ENCODE measurements at regions not wholly inside any gene's neighbourhood (a gene's known extent, or its start where the extent isn't known, plus 50 kb on each side); places are given as distances from the start of the nearest gene placed in this dataset.

DNA sequence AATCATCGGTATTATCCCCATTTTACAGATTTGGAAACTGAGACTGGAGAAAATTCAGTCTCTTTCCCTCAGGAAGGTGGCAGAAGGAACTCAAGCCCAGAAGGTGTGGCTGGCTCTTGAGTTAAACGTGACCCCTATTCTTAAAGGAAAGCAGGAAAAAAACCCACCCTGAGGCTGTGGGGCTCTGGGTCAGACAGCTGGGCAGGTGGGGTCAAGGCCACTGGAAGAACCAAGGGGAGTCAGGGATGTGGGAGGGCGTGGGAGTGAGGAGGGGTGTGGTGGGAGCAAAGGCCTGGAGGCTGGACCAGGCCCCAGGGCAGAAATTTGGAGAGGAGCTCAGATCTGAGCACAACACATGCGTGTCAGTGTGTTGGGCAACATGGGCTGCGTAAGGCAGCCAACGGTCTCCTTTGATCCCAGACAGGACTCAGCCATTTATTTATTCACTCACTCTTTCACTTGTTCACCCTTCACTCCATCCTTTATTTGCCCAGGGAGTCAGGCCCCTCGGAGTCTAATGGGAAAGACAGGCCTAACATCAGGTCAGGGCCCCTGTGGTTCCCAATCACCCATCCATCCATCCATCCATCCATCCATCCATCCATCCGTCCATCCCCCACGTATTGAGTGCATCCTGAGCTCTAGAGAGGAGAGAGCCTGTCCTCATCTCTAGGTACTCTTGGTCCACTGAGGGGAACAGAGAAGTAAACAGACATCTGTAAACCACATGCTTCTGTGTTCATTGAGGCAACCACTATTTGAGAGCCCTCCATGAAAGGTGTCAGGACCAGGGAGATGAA, 165.0 kb downstream of the VEGFA start:
- H3K9ac ChIP-seq (ENCODE audit: extremely low read depth, insufficient read length, low read length) = no peak overlapping the region
- H2BK120ac ChIP-seq (ENCODE audit: low read depth, low read length, poor library complexity, severe bottlenecking) = no peak overlapping the region
- no peak overlapping the region; the same call in 1 of the 2 replicates for H3K14ac ChIP-seq (ENCODE audit: insufficient read depth, low read length)
- Mint-ChIP-seq H3K4me3 (no peak overlapping the region), H3K27me3 (ENCODE audit: low read depth) (no peaks in the 10 kb centered on the region; the same call in 1 of the 2 replicates), H3K4me1 (peaks cover 11 to 19% of the 10 kb centered on the region in 2 experiments), H3K27ac (no peak overlapping the region; a peak in 2 of 7 replicates), H3K9me3 (no peaks in the 10 kb centered on the region; a peak in 1 of 5 replicates), H3K36me3 (ENCODE audit: insufficient read depth in 1 of 3, low read depth in 3 of 3) (no peaks in the 10 kb centered on the region)
- no peaks in the 10 kb centered on the region for H3K4me1 ChIP-seq (ENCODE audit: insufficient read depth, low read length)
- no peaks in the 10 kb centered on the region for H4K20me1 ChIP-seq (ENCODE audit: control insufficient read depth, insufficient read depth, insufficient read length)
- H2AK5ac ChIP-seq (ENCODE audit: insufficient read length, low read length) = no peak overlapping the region
- no peaks in the 10 kb centered on the region for H3K9me3 ChIP-seq (ENCODE audit: control insufficient read depth, low read depth, low read length)
- H4K5ac ChIP-seq (ENCODE audit: insufficient read length, low read depth, low read length) = no peak overlapping the region
- no peak overlapping the region for H3K23ac ChIP-seq (ENCODE audit: insufficient read length, low read depth, low read length)
- no peaks in the 10 kb centered on the region for H3K27me3 ChIP-seq (ENCODE audit: insufficient read depth, low read length)
- DNase-seq = no peak
- no peaks in the 10 kb centered on the region for H3K23me2 ChIP-seq (ENCODE audit: insufficient read length, low read depth, low read length, poor library complexity, severe bottlenecking)
- no peak overlapping the region for H3K27ac ChIP-seq (ENCODE audit: insufficient read length, low read depth, low read length)
- H3K79me2 ChIP-seq (ENCODE audit: insufficient read depth, low read length) = no peaks in the 10 kb centered on the region
- no peak overlapping the region for H2BK12ac ChIP-seq (ENCODE audit: insufficient read length, low read depth, low read length)
- H2BK15ac ChIP-seq (ENCODE audit: low read depth, low read length) = no peak overlapping the region
- H3K79me1 ChIP-seq (ENCODE audit: insufficient read depth, low read depth, low read length, poor library complexity, severe bottlenecking) = no peaks in the 10 kb centered on the region
- no peak overlapping the region for H2BK20ac ChIP-seq (ENCODE audit: low read depth, low read length, poor library complexity, severe bottlenecking)
- H3K56ac ChIP-seq (ENCODE audit: insufficient read length, low read depth, low read length) = no peak overlapping the region
- H3T11ph ChIP-seq (ENCODE audit: low read length) = no peak overlapping the region
- H2BK5ac ChIP-seq (ENCODE audit: insufficient read length, low read length) = no peak overlapping the region
- no peak overlapping the region for H3K18ac ChIP-seq (ENCODE audit: insufficient read length, low read depth, low read length)
- H3K4ac ChIP-seq (ENCODE audit: low read depth, low read length) = no peak overlapping the region
- WGBS (ENCODE audit: extremely low coverage, insufficient read length, low lambda C conversion rate) = no CpG with 5 or more reads among the region's 9 CpGs
- H4K8ac ChIP-seq (replicated peaks; ENCODE audit: insufficient read length, low read depth, low read length) = no peak overlapping the region
- TF ChIP-seq, protein P1, sequence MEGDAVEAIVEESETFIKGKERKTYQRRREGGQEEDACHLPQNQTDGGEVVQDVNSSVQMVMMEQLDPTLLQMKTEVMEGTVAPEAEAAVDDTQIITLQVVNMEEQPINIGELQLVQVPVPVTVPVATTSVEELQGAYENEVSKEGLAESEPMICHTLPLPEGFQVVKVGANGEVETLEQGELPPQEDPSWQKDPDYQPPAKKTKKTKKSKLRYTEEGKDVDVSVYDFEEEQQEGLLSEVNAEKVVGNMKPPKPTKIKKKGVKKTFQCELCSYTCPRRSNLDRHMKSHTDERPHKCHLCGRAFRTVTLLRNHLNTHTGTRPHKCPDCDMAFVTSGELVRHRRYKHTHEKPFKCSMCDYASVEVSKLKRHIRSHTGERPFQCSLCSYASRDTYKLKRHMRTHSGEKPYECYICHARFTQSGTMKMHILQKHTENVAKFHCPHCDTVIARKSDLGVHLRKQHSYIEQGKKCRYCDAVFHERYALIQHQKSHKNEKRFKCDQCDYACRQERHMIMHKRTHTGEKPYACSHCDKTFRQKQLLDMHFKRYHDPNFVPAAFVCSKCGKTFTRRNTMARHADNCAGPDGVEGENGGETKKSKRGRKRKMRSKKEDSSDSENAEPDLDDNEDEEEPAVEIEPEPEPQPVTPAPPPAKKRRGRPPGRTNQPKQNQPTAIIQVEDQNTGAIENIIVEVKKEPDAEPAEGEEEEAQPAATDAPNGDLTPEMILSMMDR (conservative IDR thresholded peaks at IDR 0.05) = no peak
- H3K4me2 ChIP-seq (ENCODE audit: insufficient read depth, insufficient read length, low read length) = no peak overlapping the region
- no peak overlapping the region for H4K91ac ChIP-seq (ENCODE audit: insufficient read length, low read depth, low read length)
- H2AFZ ChIP-seq (ENCODE audit: low read length) = no peak overlapping the region
